Activated T-cell treated with anti-CD3 and anti-CD28 coated beads, Interleukin-2, amount 50 U/mL, for 4 hours (primary cell): ENCODE measurements at regions not wholly inside any gene's neighbourhood (a gene's known extent, or its start where the extent isn't known, plus 50 kb on each side); places are given as distances from the start of the nearest gene placed in this dataset.

Source experiments
- ATAC-seq, 2 donors: fragments of 200-7000 bp; cut with Tn5 transposase; one replicate each; pipeline ENCODE4 v1.10.0; 2021
- DNase-seq: peaks from one replicate; pipeline ENCODE4 v3.0.0-alpha.2; 2020
- H3K27me3 Mint-ChIP-seq: one replicate; pipeline ENCODE4 v1.8.0; 2021; ENCODE audit warnings: low read depth, mixed read lengths
- H3K36me3 Mint-ChIP-seq: one replicate; pipeline ENCODE4 v1.8.0; 2022; ENCODE audit warnings: mixed read lengths; ENCODE audit not compliant: insufficient read depth
- H3K4me1 Mint-ChIP-seq: one replicate; pipeline ENCODE4 v1.8.0; 2021; ENCODE audit warnings: low read depth, mixed read lengths
- H3K4me3 Mint-ChIP-seq: one replicate; pipeline ENCODE4 v1.8.0; 2021; ENCODE audit warnings: mild to moderate bottlenecking, moderate library complexity, mixed read lengths
- H3K9me3 Mint-ChIP-seq: one replicate; pipeline ENCODE4 v1.8.0; 2021; ENCODE audit warnings: mixed read lengths

DNA sequence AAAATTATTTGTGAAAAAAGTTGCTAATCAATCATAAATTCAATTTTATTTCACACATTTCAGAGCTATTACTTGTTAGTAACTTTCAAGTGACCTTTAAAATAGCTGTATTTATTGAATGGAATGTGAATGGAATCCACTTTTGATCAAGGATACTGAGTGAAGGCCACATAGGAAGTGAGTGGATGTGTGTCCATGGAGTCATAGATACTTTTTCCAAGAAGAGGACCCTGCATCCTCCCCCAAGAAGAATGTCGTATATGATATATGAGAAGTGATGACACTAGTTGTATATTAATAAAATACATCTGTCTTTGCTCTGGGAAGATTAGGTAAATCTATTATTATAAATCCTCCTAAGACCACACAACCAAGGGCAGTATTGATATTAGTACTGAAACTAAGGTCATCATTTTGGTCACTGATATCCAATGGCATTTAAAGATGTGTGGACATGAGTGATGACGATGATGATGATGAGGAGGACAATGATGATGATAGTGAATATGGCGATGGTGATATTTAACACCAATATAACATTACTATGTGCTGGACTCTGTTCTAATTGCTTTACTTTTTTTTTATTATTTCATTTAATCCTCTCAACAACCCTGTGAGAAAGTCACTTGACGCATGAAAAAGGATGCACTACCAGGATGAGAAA lies 493.0 kb upstream of the NR2F2 start:
- Mint-ChIP-seq H3K4me1 (peaks cover 35% of the 10 kb centered on the region), H3K4me3 (no peak overlapping the region), H3K36me3 (no peaks in the 10 kb centered on the region), H3K27me3 (no peaks in the 10 kb centered on the region), H3K9me3 (no peaks in the 10 kb centered on the region)
- DNase-seq (no peak), ATAC-seq (no peak)

DNA sequence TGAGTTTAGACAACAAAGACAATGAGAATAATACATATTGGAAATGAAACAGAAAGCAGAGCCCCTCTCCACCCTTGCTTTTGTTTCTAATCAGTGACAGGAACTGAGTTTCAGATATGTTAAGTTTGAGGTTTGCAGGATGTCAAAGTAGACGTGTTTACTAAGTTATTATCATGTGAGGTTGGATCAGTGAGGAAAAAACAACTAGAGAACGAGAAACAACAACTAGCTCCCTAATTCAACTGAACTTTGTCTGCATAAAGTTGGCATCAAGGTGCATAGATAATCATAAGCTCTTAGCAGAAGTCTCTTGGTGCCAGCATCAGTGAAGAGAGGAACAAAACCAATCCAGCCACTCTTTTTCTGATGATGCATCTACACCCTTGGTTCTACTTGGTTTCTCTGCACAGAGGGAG lies 491.1 kb upstream of the NR2F2 start:
- Mint-ChIP-seq H3K4me1 (peaks cover 47% of the 10 kb centered on the region), H3K36me3 (no peaks in the 10 kb centered on the region), H3K9me3 (no peaks in the 10 kb centered on the region), H3K4me3 (peak overlapping the region; percentile 52), H3K27me3 (no peaks in the 10 kb centered on the region)
- DNase-seq (no peak), ATAC-seq (peak; percentile 55 to 75)

DNA sequence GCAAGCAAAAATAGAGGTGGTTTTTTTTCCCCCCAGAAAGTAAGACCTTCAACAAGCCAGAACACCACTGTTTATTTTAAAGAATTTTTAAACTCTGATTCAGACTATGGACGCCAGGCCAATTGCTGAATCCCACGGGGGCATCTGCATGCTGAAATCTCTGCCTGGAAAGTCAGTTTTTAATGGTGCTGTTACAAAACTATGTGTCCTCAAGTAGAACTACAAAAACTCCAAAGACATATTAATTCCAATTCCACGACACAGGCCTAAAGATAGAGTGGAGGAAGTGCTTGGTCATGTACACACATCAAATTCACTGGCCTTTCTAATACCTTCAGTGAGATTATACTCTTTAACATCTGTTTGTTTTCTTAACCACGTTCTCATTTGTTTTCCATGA lies 490.5 kb upstream of the NR2F2 start:
- peaks cover 47% of the 10 kb centered on the region for H3K4me1 Mint-ChIP-seq
- no peak for ATAC-seq
- H3K36me3 Mint-ChIP-seq = no peaks in the 10 kb centered on the region
- H3K4me3 Mint-ChIP-seq = no peak overlapping the region
- no peaks in the 10 kb centered on the region for H3K9me3 Mint-ChIP-seq
- no peak for DNase-seq
- H3K27me3 Mint-ChIP-seq = no peaks in the 10 kb centered on the region

DNA sequence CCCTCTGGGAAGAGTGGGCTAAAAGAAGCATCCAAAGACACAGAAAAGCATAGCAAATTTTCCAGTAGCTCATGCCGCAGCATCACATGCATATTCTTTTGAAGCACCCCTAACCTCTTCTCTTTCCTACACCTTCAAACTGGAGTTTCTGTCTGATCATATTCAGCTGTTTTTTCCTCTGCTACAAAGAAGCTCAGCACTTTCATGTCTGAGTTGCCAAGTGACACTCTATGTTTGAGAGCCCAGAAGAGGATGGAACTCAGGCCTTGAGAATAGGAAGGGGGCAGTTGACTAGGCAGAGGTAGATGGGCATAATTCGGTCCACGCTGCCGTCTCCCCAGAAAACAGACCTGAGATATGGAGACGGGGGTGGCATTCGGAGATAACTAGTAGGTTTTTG lies 489.6 kb upstream of the NR2F2 start:
- H3K4me1 Mint-ChIP-seq = peaks cover 47% of the 10 kb centered on the region
- H3K27me3 Mint-ChIP-seq = no peaks in the 10 kb centered on the region
- no peaks in the 10 kb centered on the region for H3K9me3 Mint-ChIP-seq
- no peaks in the 10 kb centered on the region for H3K36me3 Mint-ChIP-seq
- ATAC-seq (no peak), DNase-seq (no peak)
- no peak overlapping the region for H3K4me3 Mint-ChIP-seq

DNA sequence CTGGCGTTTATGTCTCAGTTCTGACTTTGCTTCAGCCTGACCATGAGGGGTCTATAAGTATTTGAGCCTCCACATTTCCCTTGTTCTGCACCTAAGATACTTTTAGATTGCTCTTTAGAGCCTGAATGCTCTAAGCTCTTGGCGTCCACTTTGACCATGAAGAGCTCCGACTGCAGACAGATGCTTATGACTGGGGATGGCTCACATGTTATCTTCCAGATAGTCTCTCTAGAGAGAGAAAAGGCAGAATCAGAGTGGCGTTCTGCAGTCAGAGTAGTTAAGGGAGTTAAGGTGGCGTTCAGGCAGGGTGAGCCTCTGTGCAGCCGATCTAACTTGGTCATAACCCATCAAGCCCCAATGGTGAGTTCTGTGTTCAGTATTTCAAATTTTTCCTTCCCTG lies 487.9 kb upstream of the NR2F2 start:
- ATAC-seq (no peak), DNase-seq (no peak)
- Mint-ChIP-seq H3K36me3 (no peaks in the 10 kb centered on the region), H3K27me3 (no peaks in the 10 kb centered on the region), H3K4me3 (no peak overlapping the region), H3K9me3 (no peaks in the 10 kb centered on the region), H3K4me1 (peaks cover 47% of the 10 kb centered on the region)

DNA sequence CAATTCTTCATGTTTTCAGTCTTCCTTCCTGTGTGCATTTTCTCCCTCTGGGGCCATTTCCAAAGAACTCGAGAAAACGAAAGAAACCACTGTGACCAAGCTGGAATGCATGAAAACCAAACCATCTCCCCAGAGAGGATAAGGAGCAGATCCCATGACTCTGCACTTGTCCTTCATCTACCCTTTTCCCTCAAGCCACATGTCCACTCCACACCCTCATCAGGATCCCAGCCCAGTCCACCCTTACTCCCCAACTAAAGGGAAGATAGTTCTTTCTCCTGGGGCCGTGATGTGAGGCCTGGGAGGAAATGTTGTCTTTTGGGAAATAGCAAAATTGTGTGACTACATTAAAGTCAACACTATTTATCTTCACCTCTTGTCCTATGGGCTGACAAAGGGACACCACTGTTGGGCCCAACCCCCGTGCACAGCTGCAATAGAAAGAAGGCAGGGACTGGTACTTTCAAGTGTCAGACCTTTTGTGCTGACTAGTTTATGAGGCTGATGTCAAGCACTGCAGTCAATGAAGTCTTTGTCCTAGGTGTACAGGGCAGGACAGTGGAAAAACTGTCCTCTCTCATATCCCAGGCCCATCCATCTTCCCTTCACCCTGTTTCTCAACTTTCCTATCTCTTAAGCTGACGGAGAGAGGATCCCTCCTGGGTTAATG lies 487.1 kb upstream of the NR2F2 start:
- no peak for ATAC-seq
- peaks cover 43% of the 10 kb centered on the region for H3K4me1 Mint-ChIP-seq
- no peak overlapping the region for H3K4me3 Mint-ChIP-seq

DNA sequence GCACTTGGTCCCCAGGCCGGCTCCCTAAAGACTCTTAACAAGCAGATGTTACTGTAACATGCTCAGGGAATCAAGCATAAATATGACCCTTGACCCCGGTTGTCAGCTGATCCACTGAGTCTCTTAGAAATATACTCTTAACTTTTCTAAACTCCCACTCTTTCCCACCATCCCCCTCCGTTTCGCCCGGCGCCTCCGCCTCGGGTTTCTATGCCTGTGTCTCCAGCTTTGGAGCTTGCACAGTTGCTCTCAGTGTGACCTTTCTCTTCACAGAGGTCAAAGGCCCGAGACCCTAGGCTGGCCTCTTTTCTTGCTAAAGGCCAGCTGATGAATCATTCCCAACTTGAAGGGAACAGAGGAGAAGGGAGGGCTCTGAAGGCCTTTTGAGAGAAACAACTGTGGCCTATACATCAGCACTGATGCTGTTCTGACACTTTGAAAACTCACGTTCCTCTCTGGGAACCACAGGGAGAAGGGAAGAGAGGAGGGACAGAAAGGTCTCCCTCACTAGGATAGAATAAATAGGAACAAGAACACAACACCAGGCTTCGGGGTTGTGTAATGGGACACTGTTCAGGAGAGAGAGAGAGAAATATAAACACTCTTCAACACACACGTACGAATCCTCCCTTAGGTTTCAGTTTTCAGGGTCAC lies 484.5 kb upstream of the NR2F2 start:
- Mint-ChIP-seq H3K36me3 (no peaks in the 10 kb centered on the region), H3K27me3 (peaks cover 3% of the 10 kb centered on the region), H3K4me3 (no peak overlapping the region), H3K4me1 (peaks cover 18% of the 10 kb centered on the region), H3K9me3 (peaks cover 2% of the 10 kb centered on the region)
- ATAC-seq (no peak), DNase-seq (no peak)

More for the DNA sequence above, 487.1 kb upstream of the NR2F2 start:
- Mint-ChIP-seq H3K9me3 (no peaks in the 10 kb centered on the region), H3K36me3 (no peaks in the 10 kb centered on the region), H3K27me3 (no peaks in the 10 kb centered on the region)
- no peak for DNase-seq

DNA sequence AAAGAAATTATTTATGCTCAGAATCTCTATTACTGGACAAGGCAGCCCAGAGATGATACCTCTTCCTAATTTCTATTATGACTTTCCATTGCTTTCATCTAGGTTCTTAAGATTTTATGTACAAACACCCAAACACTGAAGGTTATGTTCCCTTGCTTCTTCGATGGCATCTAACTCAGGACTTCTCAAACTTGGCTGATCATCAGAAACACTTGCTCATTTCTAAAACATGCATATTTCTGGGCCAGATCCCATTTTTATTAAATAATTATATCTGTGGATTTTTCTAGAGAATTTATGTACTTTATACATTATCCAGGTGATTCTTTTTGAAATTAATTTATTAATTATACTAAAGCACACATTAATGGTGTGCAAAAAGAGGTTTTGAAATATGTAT lies 482.4 kb upstream of the NR2F2 start:
- DNase-seq (no peak), ATAC-seq (no peak)
- Mint-ChIP-seq H3K27me3 (peaks cover 3% of the 10 kb centered on the region), H3K36me3 (no peaks in the 10 kb centered on the region), H3K4me1 (peaks cover 5% of the 10 kb centered on the region), H3K4me3 (no peak overlapping the region), H3K9me3 (peaks cover 2% of the 10 kb centered on the region)

DNA sequence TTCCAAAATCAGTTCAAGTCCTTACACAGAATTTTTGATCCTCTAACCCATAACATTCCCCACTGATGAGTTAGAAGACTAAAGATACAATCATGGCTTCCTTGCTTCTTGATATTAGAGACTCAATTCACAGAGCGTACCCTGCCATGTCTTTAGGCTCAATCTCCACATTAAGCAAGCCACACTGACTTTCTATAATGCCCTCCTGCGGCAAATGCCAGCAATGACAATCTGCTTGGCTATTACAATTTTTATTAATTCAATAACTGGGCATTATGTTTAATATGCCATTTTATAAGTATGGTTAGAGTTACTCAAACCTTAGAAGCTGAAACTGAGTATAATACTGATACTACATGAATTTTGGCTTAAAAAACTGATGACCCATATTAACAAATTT lies 479.7 kb upstream of the NR2F2 start:
- Mint-ChIP-seq H3K36me3 (no peaks in the 10 kb centered on the region), H3K9me3 (peaks cover 2% of the 10 kb centered on the region), H3K4me3 (no peak overlapping the region), H3K4me1 (no peaks in the 10 kb centered on the region), H3K27me3 (peaks cover 3% of the 10 kb centered on the region)
- DNase-seq (no peak), ATAC-seq (no peak)

DNA sequence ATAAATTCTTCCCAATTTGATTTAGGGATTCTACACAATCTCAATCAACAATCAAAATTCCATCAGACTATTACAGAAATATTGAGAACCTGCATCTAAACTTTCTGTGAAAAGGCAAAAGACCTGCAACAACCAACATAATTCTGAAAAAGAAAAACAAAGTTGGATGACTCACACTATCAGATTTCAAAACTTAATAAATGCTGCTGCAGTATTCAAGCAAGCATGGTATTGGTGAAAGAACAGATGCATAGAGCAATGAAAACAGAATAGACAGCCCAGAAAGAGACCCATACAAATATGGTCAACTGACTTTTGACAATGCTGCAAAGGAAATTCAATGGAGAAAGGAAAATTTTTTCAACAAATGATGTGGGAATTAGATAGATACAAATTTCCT lies 477.1 kb upstream of the NR2F2 start:
- ATAC-seq (no peak), DNase-seq (no peak)
- no peaks in the 10 kb centered on the region for H3K36me3 Mint-ChIP-seq
- H3K4me3 Mint-ChIP-seq = no peak overlapping the region
- H3K27me3 Mint-ChIP-seq = peaks cover 3% of the 10 kb centered on the region
- peaks cover 2% of the 10 kb centered on the region for H3K9me3 Mint-ChIP-seq
- no peaks in the 10 kb centered on the region for H3K4me1 Mint-ChIP-seq

DNA sequence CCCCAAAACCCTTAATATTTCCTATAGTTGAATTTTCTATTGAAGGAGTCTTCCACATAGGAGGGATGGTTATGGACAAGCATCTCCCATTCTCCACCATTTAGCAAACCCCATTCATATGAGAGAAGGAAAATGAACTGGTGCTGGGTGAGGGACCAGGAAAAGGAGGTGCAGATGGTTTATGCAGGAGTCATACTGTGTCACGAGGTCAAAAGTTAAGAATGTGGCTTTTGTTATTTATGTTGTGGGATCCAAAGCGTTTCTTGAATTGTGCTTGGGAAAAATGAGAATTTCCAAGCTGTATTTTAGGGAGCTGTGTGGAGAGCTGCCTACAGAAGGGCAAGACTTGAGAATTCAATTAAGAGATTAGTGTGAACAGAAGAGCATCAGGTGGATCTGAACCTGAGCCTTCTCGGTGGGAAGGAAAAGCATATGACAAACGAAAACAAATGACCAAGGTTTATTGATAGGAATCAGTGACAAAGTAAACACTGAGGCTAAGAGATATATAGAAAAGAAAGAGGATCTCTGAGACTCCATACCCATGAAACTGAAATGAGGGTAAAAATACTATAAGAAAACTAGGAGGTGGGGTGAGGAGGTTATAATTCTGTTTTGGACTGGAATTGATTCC lies 473.3 kb upstream of the NR2F2 start:
- DNase-seq (no peak), ATAC-seq (no peak)
- no peaks in the 10 kb centered on the region for H3K27me3 Mint-ChIP-seq
- H3K4me3 Mint-ChIP-seq = no peak overlapping the region
- H3K36me3 Mint-ChIP-seq = no peaks in the 10 kb centered on the region
- no peaks in the 10 kb centered on the region for H3K9me3 Mint-ChIP-seq
- H3K4me1 Mint-ChIP-seq = no peaks in the 10 kb centered on the region

DNA sequence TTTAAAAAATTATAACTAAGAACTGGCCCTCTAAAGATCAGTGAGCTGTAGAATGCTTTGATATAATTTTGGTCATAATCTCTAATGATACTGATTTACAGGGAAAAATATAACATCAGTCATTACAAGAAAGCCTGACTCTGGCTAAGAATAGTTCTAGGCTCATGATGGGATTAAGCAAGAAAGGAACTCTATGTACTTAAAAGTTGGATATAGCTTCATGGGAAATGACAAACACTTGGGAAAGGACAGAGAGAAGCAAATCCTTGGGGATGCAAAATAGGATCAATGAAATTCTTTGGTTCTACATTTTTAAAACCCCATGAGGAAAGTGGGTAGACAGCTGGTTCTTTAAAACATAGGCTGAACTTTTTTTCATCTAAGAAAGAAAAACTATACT lies 472.7 kb upstream of the NR2F2 start:
- no peak for ATAC-seq
- Mint-ChIP-seq H3K4me1 (no peaks in the 10 kb centered on the region), H3K9me3 (no peaks in the 10 kb centered on the region), H3K36me3 (no peaks in the 10 kb centered on the region), H3K4me3 (no peak overlapping the region), H3K27me3 (no peaks in the 10 kb centered on the region)
- DNase-seq = no peak

DNA sequence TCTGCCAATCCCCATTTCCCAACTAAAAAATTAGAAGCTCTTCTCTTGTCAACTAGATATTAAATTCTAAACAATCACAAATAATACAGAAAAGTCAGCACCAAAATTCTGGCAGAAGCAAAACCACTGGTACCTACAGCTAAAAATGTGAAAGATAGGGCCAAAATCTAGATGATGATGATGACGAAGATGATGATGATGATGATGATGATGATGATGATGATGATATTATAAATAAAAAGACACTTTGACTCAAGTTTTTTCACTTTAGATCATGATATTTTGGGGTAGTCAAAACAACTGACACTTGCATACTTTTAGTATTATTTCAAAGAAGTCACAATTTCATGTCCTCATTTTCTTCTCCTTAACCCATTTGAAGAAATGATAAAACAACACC lies 470.1 kb upstream of the NR2F2 start:
- H3K4me1 Mint-ChIP-seq = peaks cover 4% of the 10 kb centered on the region
- no peaks in the 10 kb centered on the region for H3K36me3 Mint-ChIP-seq
- H3K4me3 Mint-ChIP-seq = no peak overlapping the region
- ATAC-seq (no peak), DNase-seq (no peak)
- H3K27me3 Mint-ChIP-seq = no peaks in the 10 kb centered on the region
- H3K9me3 Mint-ChIP-seq = no peaks in the 10 kb centered on the region

DNA sequence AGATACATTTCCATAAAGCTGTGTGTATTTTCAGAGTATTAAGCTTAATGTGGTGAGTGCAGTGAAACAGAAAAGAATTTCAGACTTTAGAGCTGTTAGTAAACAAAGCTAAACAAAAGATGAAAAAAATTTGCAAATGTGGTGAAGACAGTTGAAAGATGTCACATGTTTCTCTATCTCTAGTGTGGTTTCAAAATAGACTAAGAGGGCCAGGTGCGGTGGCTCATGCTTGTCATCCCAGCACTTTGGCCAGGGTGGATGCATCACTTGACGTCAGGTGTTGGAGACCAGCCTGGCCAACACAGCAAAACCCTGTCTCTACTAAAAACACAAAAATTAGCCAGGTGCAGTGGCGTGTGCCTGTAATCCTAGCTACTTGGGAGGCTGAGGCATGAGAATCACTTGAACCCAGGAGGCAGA lies 466.0 kb upstream of the NR2F2 start:
- H3K36me3 Mint-ChIP-seq = no peaks in the 10 kb centered on the region
- H3K4me1 Mint-ChIP-seq = peaks cover 16% of the 10 kb centered on the region
- H3K27me3 Mint-ChIP-seq = no peaks in the 10 kb centered on the region
- DNase-seq (no peak), ATAC-seq (no peak)
- no peaks in the 10 kb centered on the region for H3K9me3 Mint-ChIP-seq
- H3K4me3 Mint-ChIP-seq = no peak overlapping the region

DNA sequence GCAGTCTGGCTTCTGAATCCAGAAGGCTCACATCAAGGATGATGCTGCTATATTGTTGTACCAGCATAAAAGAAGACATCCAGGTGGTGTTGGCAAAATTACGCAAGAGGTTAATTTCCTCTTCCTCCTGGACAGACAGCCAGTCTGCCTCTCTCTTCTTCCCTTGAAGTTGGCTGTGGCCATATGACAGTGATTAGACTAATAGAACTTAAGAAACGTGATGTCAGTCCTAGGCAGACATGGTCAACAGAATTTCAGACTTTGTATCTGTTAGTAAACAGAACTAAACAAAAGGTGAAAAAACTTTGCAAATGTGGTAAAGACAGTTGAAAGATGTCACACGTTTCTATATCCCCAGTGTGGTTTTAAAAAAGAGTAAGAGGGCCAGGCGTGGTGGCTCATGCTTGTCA lies 465.2 kb upstream of the NR2F2 start:
- no peaks in the 10 kb centered on the region for H3K9me3 Mint-ChIP-seq
- no peak for ATAC-seq
- H3K36me3 Mint-ChIP-seq = no peaks in the 10 kb centered on the region
- H3K4me3 Mint-ChIP-seq = no peak overlapping the region
- no peaks in the 10 kb centered on the region for H3K27me3 Mint-ChIP-seq
- DNase-seq = no peak
- peaks cover 25% of the 10 kb centered on the region for H3K4me1 Mint-ChIP-seq
